Trophoblast cell (in vitro differentiated cells and primary cell): ENCODE measurements at regions not wholly inside any gene's neighbourhood (a gene's known extent, or its start where the extent isn't known, plus 50 kb on each side); places are given as distances from the start of the nearest gene placed in this dataset.

Source experiments
- DNase-seq, 2 donors: peaks; one replicate each; pipeline ENCODE4 v3.0.0-alpha.2; 2016
- H2AFZ ChIP-seq: 2 replicates; pipeline ENCODE4 v1.6.1; 2013; ENCODE audit warnings: low read length, moderate library complexity, mild to moderate bottlenecking; ENCODE audit not compliant: insufficient read depth, poor library complexity
- H2AK5ac ChIP-seq: 2 replicates; pipeline ENCODE4 v1.6.1; 2013; ENCODE audit warnings: mild to moderate bottlenecking, low read length
- H2BK120ac ChIP-seq: 2 replicates; pipeline ENCODE4 v1.6.1; 2013; ENCODE audit warnings: low read length, mild to moderate bottlenecking, moderate library complexity; ENCODE audit not compliant: insufficient read depth, poor library complexity
- H2BK12ac ChIP-seq: 2 replicates; pipeline ENCODE4 v1.6.1; 2013; ENCODE audit warnings: mild to moderate bottlenecking, low read length, moderate library complexity
- H2BK5ac ChIP-seq: 2 replicates; pipeline ENCODE4 v1.6.1; 2013; ENCODE audit warnings: low read length, low read depth, moderate library complexity, mild to moderate bottlenecking; ENCODE audit not compliant: poor library complexity
- H3K14ac ChIP-seq: 2 replicates; pipeline ENCODE4 v1.6.1; 2013; ENCODE audit warnings: mild to moderate bottlenecking, low read length
- H3K18ac ChIP-seq: 2 replicates; pipeline ENCODE4 v1.6.1; 2013; ENCODE audit warnings: mild to moderate bottlenecking, low read length
- H3K23ac ChIP-seq: 2 replicates; pipeline ENCODE4 v1.6.1; 2013; ENCODE audit warnings: low read length
- H3K27ac ChIP-seq: 2 replicates; pipeline ENCODE4 v1.5.1; 2013; ENCODE audit warnings: low read depth, mild to moderate bottlenecking, inconsistent platforms, low read length, moderate library complexity
- H3K27me3 ChIP-seq: 2 replicates; pipeline ENCODE4 v1.6.1; 2013; ENCODE audit warnings: inconsistent platforms, mild to moderate bottlenecking, low read length, moderate library complexity; ENCODE audit not compliant: insufficient read depth
- H3K36me3 ChIP-seq, 2 experiments: 1 replicate in 1 of 2; 2 replicates in 1 of 2; pipeline ENCODE4 v1.6.1; 2013; ENCODE audit warnings: low read length in 2 of 2, mild to moderate bottlenecking in 2 of 2, moderate library complexity in 1 of 2; ENCODE audit not compliant: insufficient read depth in 2 of 2, control insufficient read depth in 1 of 2
- H3K4ac ChIP-seq: 2 replicates; pipeline ENCODE4 v1.6.1; 2013; ENCODE audit warnings: low read depth, mild to moderate bottlenecking, low read length, moderate library complexity
- H3K4me1 ChIP-seq, 2 experiments: 1 replicate in 1 of 2; 2 replicates in 1 of 2; pipeline ENCODE4 v1.6.1; 2013; ENCODE audit warnings: low read length in 2 of 2, mild to moderate bottlenecking in 2 of 2, moderate library complexity in 1 of 2; ENCODE audit not compliant: insufficient read depth in 2 of 2, control insufficient read depth in 1 of 2
- H3K4me2 ChIP-seq: 2 replicates; pipeline ENCODE4 v1.6.1; 2013; ENCODE audit warnings: inconsistent platforms, mild to moderate bottlenecking, low read length, moderate library complexity
- H3K4me3 ChIP-seq: 2 replicates; pipeline ENCODE4 v1.5.1; 2013; ENCODE audit warnings: mild to moderate bottlenecking, low read depth, low read length, inconsistent platforms
- H3K79me1 ChIP-seq: one replicate; pipeline ENCODE4 v1.6.1; 2013; ENCODE audit warnings: low read length
- H3K79me2 ChIP-seq: 2 replicates; pipeline ENCODE4 v1.6.1; 2013; ENCODE audit warnings: low read length, mild to moderate bottlenecking; ENCODE audit not compliant: control insufficient read depth, insufficient read depth, poor library complexity
- H3K9ac ChIP-seq: 2 replicates; pipeline ENCODE4 v1.6.1; 2013; ENCODE audit warnings: mild to moderate bottlenecking, low read length
- H3K9me3 ChIP-seq: 2 replicates; pipeline ENCODE4 v1.6.1; 2013; ENCODE audit warnings: low read depth, mild to moderate bottlenecking, control low read depth, inconsistent platforms, low read length; ENCODE audit not compliant: insufficient read depth
- H4K12ac ChIP-seq: 2 replicates; pipeline ENCODE4 v1.6.1; 2013; ENCODE audit warnings: low read depth, mild to moderate bottlenecking, low read length, moderate library complexity
- H4K8ac ChIP-seq: 2 replicates; pipeline ENCODE4 v1.6.1; 2013; ENCODE audit warnings: low read depth, mild to moderate bottlenecking, low read length, moderate library complexity
- H4K91ac ChIP-seq: one replicate; pipeline ENCODE4 v1.6.1; 2013; ENCODE audit warnings: low read depth, mild to moderate bottlenecking, low read length, moderate library complexity
- WGBS: extraction: QIAGEN DNeasy Blood & Tissue Kit; methylation state at CpG from one replicate; pipeline ENCODE4 v1.1.7; 2013; ENCODE audit warnings: missing lambda C conversion rate; ENCODE audit not compliant: insufficient read length, insufficient coverage; ENCODE audit errors: extremely low coverage; 5-methylcytosine and 5-hydroxymethylcytosine counted together

DNA sequence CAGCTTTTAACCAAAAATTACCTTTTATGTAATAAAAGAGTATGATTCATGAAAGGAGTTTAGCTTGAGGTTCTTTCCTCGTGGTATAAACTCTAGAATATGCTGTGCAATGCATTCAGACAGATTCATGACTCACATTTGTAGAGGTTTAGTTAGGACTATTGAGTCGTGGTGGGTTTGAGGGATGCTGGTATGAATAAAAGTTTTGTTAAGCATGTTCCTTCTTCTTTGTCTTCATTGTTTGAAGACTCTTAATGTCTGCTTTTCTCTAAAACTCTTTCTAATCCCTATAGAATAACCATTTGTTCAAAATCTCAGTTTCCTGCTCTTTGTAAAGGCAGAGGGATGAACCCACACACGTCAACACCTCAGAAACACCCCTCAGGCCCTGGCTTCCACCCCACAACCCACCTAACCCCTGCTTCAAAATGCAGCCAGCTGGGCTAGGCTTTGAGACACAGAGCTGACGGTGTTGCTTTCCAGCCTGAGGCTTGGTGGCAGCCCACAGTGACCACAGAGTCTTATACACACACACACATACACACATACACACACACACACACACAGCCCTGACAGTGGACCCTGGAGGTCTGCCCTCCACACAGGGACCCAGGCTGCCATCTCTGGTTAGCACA lies 69.0 kb upstream of the IRX1 start:
- Histone ChIP-seq H3K27me3 (no peaks in the 10 kb centered on the region), H4K12ac (no peak overlapping the region), H3K79me2 (no peaks in the 10 kb centered on the region), H3K9ac (no peak overlapping the region), H4K8ac (no peak overlapping the region), H3K9me3 (peaks cover 1% of the 10 kb centered on the region), H4K91ac (no peak overlapping the region), H2AFZ (no peak overlapping the region), H2BK12ac (no peak overlapping the region), H3K4me1 (no peaks in the 10 kb centered on the region), H2AK5ac (no peak overlapping the region), H3K14ac (no peak overlapping the region), H3K23ac (no peak overlapping the region), H2BK120ac (no peak overlapping the region), H3K27ac (no peak overlapping the region), H2BK5ac (no peak overlapping the region), H3K4me2 (no peak overlapping the region), H3K36me3 (no peaks in the 10 kb centered on the region), H3K4ac (no peak overlapping the region), H3K79me1 (no peaks in the 10 kb centered on the region), H3K18ac (no peak overlapping the region), H3K4me3 (no peak overlapping the region)
- no peak for DNase-seq
- no CpG with 5 or more reads among the region's 4 CpGs for WGBS

DNA sequence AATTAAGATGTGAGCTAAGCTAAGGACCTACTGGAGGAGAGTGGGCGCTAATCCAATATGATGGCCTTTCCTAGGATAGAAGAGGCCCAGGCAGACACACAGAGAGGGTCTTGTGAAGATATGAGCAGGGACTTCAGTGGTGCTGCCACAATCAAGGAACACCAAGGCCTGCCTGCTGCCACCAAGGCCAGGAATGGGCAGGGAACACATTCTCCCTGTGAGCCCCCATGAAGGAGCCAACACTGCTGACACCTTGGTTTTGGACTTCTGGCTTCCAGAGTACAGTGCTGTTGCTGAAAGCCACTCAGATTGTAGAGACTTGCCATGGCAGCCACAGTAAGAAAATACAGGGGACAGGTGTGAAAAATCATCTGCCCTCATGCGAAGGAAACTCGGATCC lies 73.1 kb upstream of the IRX1 start:
- H3K9me3 ChIP-seq = peaks cover 1% of the 10 kb centered on the region
- no peak overlapping the region for H2BK5ac ChIP-seq
- H3K18ac ChIP-seq = no peak overlapping the region
- H3K4me3 ChIP-seq = no peak overlapping the region
- no peak overlapping the region for H2AK5ac ChIP-seq
- H4K12ac ChIP-seq = no peak overlapping the region
- H3K79me1 ChIP-seq = no peaks in the 10 kb centered on the region
- no peak overlapping the region for H3K14ac ChIP-seq
- no peak overlapping the region for H2BK12ac ChIP-seq
- DNase-seq = no peak
- H3K23ac ChIP-seq = no peak overlapping the region
- H3K9ac ChIP-seq = no peak overlapping the region
- H3K79me2 ChIP-seq = no peaks in the 10 kb centered on the region
- H3K27ac ChIP-seq = no peak overlapping the region
- H3K27me3 ChIP-seq = no peaks in the 10 kb centered on the region
- no peak overlapping the region for H2BK120ac ChIP-seq
- H4K91ac ChIP-seq = no peak overlapping the region
- no peak overlapping the region for H3K4me2 ChIP-seq
- no peak overlapping the region for H2AFZ ChIP-seq
- H3K4ac ChIP-seq = no peak overlapping the region
- no peak overlapping the region for H4K8ac ChIP-seq
- no peaks in the 10 kb centered on the region for H3K36me3 ChIP-seq
- no peaks in the 10 kb centered on the region for H3K4me1 ChIP-seq
- no CpG with 5 or more reads among the region's 3 CpGs for WGBS

DNA sequence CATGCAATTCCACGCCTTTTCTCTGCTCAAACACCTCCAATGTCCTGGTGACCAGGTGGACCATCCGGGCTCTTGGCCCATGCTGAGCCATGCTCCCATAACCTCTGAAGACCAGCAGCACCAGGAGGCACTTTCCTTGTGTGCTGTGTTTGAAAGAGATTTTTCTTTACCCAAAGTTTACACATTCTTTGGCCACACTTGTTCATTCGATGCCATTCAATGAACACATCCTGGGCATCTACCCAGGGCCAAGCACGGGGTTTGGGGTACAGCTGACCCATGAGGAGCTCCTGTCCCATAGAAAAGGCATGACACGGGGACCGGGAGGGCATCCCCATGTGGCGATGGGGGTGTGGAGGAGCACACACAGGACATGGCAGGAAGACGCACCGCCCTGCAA lies 77.1 kb upstream of the IRX1 start:
- no peak overlapping the region for H2BK120ac ChIP-seq
- no peaks in the 10 kb centered on the region for H3K36me3 ChIP-seq
- H2BK12ac ChIP-seq = no peak overlapping the region
- no peak overlapping the region for H3K4ac ChIP-seq
- no peak overlapping the region for H3K9ac ChIP-seq
- no peak overlapping the region for H3K18ac ChIP-seq
- H4K8ac ChIP-seq = no peak overlapping the region
- H2AK5ac ChIP-seq = no peak overlapping the region
- H3K79me2 ChIP-seq = no peaks in the 10 kb centered on the region
- DNase-seq = no peak
- H3K9me3 ChIP-seq = no peaks in the 10 kb centered on the region
- H3K23ac ChIP-seq = no peak overlapping the region
- no peak overlapping the region for H2AFZ ChIP-seq
- no CpG with 5 or more reads among the region's 9 CpGs for WGBS
- no peak overlapping the region for H3K4me3 ChIP-seq
- no peaks in the 10 kb centered on the region for H3K79me1 ChIP-seq
- no peak overlapping the region for H3K27ac ChIP-seq
- H3K4me2 ChIP-seq = no peak overlapping the region
- H3K27me3 ChIP-seq = no peaks in the 10 kb centered on the region
- H4K12ac ChIP-seq = no peak overlapping the region
- H3K4me1 ChIP-seq = no peaks in the 10 kb centered on the region
- no peak overlapping the region for H4K91ac ChIP-seq
- no peak overlapping the region for H3K14ac ChIP-seq
- no peak overlapping the region for H2BK5ac ChIP-seq

DNA sequence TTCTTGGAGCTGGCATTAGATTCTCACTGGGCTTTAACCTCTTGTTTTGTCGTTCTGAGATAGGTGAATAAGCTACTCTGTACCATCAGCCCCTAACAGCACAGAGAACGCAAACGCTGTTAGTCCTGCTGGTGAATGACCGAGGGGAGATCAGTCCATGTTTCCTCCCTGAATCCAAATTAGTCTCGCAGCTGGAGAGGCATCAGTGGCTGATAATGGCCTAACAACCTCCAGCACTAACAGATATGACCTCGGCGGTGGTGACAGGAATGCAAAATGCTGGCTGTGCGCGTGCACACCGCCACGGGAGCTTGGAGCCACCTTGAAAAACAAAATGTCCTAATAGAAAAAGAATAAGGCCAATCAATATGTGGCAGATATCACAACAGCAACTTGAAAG lies 77.6 kb upstream of the IRX1 start:
- no CpG with 5 or more reads among the region's 11 CpGs for WGBS

More for the DNA sequence above, 77.6 kb upstream of the IRX1 start:
- Histone ChIP-seq H4K8ac (no peak overlapping the region), H3K27me3 (no peaks in the 10 kb centered on the region), H3K27ac (no peak overlapping the region), H3K14ac (no peak overlapping the region), H3K4ac (no peak overlapping the region), H3K9me3 (no peaks in the 10 kb centered on the region), H3K79me2 (no peaks in the 10 kb centered on the region), H3K36me3 (no peaks in the 10 kb centered on the region), H4K91ac (no peak overlapping the region), H3K23ac (no peak overlapping the region), H2AFZ (no peak overlapping the region), H3K9ac (no peak overlapping the region), H3K18ac (no peak overlapping the region), H3K79me1 (no peaks in the 10 kb centered on the region), H2AK5ac (no peak overlapping the region), H2BK12ac (no peak overlapping the region), H3K4me2 (no peak overlapping the region), H3K4me1 (no peaks in the 10 kb centered on the region), H2BK5ac (no peak overlapping the region), H4K12ac (no peak overlapping the region), H2BK120ac (no peak overlapping the region), H3K4me3 (no peak overlapping the region)
- DNase-seq = no peak
